WTC11 (cell line): ENCODE measurements at regions not wholly inside any gene's neighbourhood (a gene's known extent, or its start where the extent isn't known, plus 50 kb on each side); places are given as distances from the start of the nearest gene placed in this dataset.

Source experiments
- ATAC-seq: fragments of 200-7000 bp; cut with Tn5 transposase; 2 replicates; pipeline ENCODE4 v1.10.0; 2021; ENCODE audit warnings: mild to moderate bottlenecking, moderate library complexity
- CTCF ChIA-PET: fragments of 300-600 bp; sonication (Branson Sonifier 250); formaldehyde crosslinking; loops from one replicate; lab custom pipeline; 2021; ENCODE audit warnings: antibody characterized with exemption; lab: Charles Lee
- POLR2A ChIA-PET: fragments of 350-600 bp; sonication (Branson Sonifier 250); formaldehyde crosslinking; loops from one replicate; lab custom pipeline; 2021; ENCODE audit warnings: antibody characterized with exemption; lab: Charles Lee
- DNase-seq: peaks from one replicate; pipeline ENCODE4 v3.0.0; 2021; ENCODE audit warnings: low spot score
- H3K27ac Mint-ChIP-seq: 2 replicates; pipeline ENCODE4 v1.8.0; 2021; ENCODE audit warnings: mixed read lengths
- H3K27me3 Mint-ChIP-seq: 2 replicates; pipeline ENCODE4 v1.8.0; 2021; ENCODE audit warnings: low read depth, mild to moderate bottlenecking, moderate library complexity, mixed read lengths
- H3K36me3 Mint-ChIP-seq: 2 replicates; pipeline ENCODE4 v1.8.0; 2021; ENCODE audit warnings: mixed read lengths
- H3K4me1 Mint-ChIP-seq: 2 replicates; pipeline ENCODE4 v1.8.0; 2022; ENCODE audit warnings: mixed read lengths
- H3K4me3 Mint-ChIP-seq: 2 replicates; pipeline ENCODE4 v1.8.0; 2021; ENCODE audit warnings: mild to moderate bottlenecking, moderate library complexity, mixed read lengths
- H3K9me3 Mint-ChIP-seq: 2 replicates; pipeline ENCODE4 v1.8.0; 2021; ENCODE audit warnings: mixed read lengths
- ATF1 ChIP-seq: sonication (generic); formaldehyde crosslinking; IDR thresholded peaks from 2 replicates; pipeline ENCODE4 v1.8.1; 2023; ENCODE audit warnings: mild to moderate bottlenecking, moderate library complexity, missing genetic modification reagents
- CBFB ChIP-seq: sonication (generic); formaldehyde crosslinking; IDR thresholded peaks from 2 replicates; pipeline ENCODE4 v1.8.1; 2022; ENCODE audit warnings: mild to moderate bottlenecking, low read depth, missing genetic modification reagents
- CREB1 ChIP-seq: sonication (generic); formaldehyde crosslinking; IDR thresholded peaks from 2 replicates; pipeline ENCODE4 v1.8.0; 2023; ENCODE audit warnings: mild to moderate bottlenecking, missing genetic modification reagents
- ELF4 ChIP-seq: sonication (generic); formaldehyde crosslinking; IDR thresholded peaks from 2 replicates; pipeline ENCODE4 v1.8.1; 2022; ENCODE audit warnings: low read depth, mild to moderate bottlenecking, moderate library complexity, missing genetic modification reagents
- FOXK1 ChIP-seq: sonication (generic); formaldehyde crosslinking; IDR thresholded peaks from 2 replicates; pipeline ENCODE4 v1.8.0; 2022; ENCODE audit warnings: mild to moderate bottlenecking, moderate library complexity, missing genetic modification reagents
- KAT7 ChIP-seq: sonication (generic); formaldehyde crosslinking; IDR thresholded peaks from 2 replicates; pipeline ENCODE4 v1.8.1; 2023; ENCODE audit warnings: missing genetic modification reagents, mild to moderate bottlenecking, borderline replicate concordance
- NFYB ChIP-seq: sonication (generic); formaldehyde crosslinking; conservative IDR thresholded peaks from 2 replicates; pipeline ENCODE4 v1.8.0; 2022; ENCODE audit warnings: low read depth, missing genetic modification reagents
- NR2C2 ChIP-seq: sonication (generic); formaldehyde crosslinking; IDR thresholded peaks from 2 replicates; pipeline ENCODE4 v1.8.0; 2022; ENCODE audit warnings: mild to moderate bottlenecking, missing genetic modification reagents
- TP53 ChIP-seq: sonication (generic); formaldehyde crosslinking; IDR thresholded peaks from 2 replicates; pipeline ENCODE4 v1.8.1; 2023; ENCODE audit warnings: mild to moderate bottlenecking, missing genetic modification reagents
- ZBTB21 ChIP-seq: sonication (generic); formaldehyde crosslinking; IDR thresholded peaks from 2 replicates; pipeline ENCODE4 v1.8.1; 2023; ENCODE audit warnings: mild to moderate bottlenecking, missing genetic modification reagents, borderline replicate concordance
- ZNF138 ChIP-seq: sonication (generic); formaldehyde crosslinking; conservative IDR thresholded peaks from 2 replicates; pipeline ENCODE4 v1.8.1; 2022; ENCODE audit warnings: mild to moderate bottlenecking, moderate library complexity, missing genetic modification reagents
- TF ChIP-seq, protein P1 (sequence below): fragments of 250-450 bp; sonication (Bioruptor Pico); conservative IDR thresholded peaks from 2 replicates; pipeline ENCODE4 v1.9.0; 2021; ENCODE audit warnings: mild to moderate bottlenecking
- TF ChIP-seq, protein P2 (sequence below): sonication (generic); formaldehyde crosslinking; IDR thresholded peaks from 2 replicates; pipeline ENCODE4 v1.8.1; 2022; ENCODE audit warnings: mild to moderate bottlenecking, moderate library complexity, missing genetic modification reagents
- TF ChIP-seq, protein P3 (sequence below): sonication (generic); formaldehyde crosslinking; IDR thresholded peaks from 2 replicates; pipeline ENCODE4 v1.8.1; 2023; ENCODE audit warnings: mild to moderate bottlenecking, moderate library complexity, missing genetic modification reagents
- TF ChIP-seq, protein P4 (sequence below): sonication (generic); formaldehyde crosslinking; IDR thresholded peaks from 2 replicates; pipeline ENCODE4 v1.8.1; 2022; ENCODE audit warnings: low read depth, mild to moderate bottlenecking, moderate library complexity, missing genetic modification reagents, borderline replicate concordance
- TF ChIP-seq, protein P5 (sequence below): sonication (generic); formaldehyde crosslinking; IDR thresholded peaks from 2 replicates; pipeline ENCODE4 v1.8.1; 2023; ENCODE audit warnings: mild to moderate bottlenecking, missing genetic modification reagents
- TF ChIP-seq, protein P6 (sequence below): sonication (generic); formaldehyde crosslinking; IDR thresholded peaks from 2 replicates; pipeline ENCODE4 v1.8.1; 2023; ENCODE audit warnings: mild to moderate bottlenecking, missing genetic modification reagents, moderate library complexity
- TF ChIP-seq, protein P7 (sequence below): sonication (generic); formaldehyde crosslinking; IDR thresholded peaks from 2 replicates; pipeline ENCODE4 v1.8.1; 2022; ENCODE audit warnings: low read depth, missing genetic modification reagents, borderline replicate concordance

DNA sequence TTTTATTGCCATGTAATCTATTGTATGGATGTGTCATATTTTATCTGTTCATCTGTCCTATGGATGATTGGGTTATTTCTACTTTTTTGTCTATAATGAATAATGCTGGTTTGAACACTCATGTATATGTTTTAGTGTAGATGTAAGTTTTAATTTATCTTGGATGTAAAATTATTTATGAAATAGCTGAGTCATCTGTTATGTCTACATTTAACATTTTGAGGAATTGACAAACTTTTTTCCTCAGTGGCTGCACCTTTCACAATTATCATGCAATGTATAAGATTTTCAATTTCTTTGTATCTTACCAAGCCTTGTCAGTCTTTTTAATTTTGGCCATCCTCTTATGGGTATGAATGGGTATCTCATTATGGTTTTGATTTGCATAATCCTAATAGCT lies 666.4 kb downstream of the DIPK2A start:
- DNase-seq (no peak), ATAC-seq (no peak)
- Mint-ChIP-seq H3K27me3 (no peaks in the 10 kb centered on the region), H3K4me1 (peaks cover 2% of the 10 kb centered on the region; the same call in 1 of the 2 replicates), H3K9me3 (peaks cover 14% of the 10 kb centered on the region), H3K36me3 (peaks cover 3% of the 10 kb centered on the region), H3K4me3 (no peak overlapping the region), H3K27ac (no peak overlapping the region)
- ChIA-PET POLR2A (no interaction called here), CTCF (interaction anchor here (0.9 kb wide), 1 partner anchor 33 kb away, joined by 3 read pairs; no protein-coding TSS in a partner anchor)
- no peak for TF ChIP-seq NFYB
- TF ChIP-seq, protein P1, sequence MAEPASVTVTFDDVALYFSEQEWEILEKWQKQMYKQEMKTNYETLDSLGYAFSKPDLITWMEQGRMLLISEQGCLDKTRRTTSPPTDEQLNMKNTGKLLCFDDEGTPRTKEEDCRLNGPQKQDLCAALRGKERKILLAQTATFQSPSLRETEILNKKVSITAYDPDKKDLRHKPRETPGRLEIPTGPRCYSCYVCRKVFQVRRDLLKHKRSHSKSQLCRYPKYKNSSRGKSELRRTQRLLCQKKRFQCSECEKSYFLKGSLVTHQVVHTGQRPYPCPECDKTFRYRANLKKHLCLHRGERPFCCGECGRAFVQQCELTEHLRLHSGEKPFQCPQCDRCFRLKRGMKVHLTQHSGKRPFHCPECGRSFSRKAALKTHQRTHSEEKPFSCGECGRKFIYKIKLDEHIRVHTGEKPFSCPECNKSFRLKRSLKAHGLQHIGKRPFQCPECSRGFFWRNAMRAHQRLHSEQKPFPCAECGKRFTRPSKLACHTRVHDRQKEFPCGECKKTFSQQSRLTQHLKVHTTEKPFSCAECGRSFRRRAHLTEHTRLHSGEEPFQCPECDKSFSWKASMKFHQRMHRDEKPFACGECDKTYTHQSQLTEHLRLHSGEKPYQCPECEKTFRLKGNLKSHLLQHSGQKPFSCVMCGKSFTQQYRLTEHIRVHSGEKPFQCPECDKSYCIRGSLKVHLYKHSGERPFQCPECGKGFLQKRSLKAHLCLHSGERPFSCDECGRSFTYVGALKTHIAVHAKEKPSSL (CRISPR knock-in tag), result no peak
- no peak for TF ChIP-seq ZNF138 (CRISPR knock-in tag)
- no peak for TF ChIP-seq ZBTB21

DNA sequence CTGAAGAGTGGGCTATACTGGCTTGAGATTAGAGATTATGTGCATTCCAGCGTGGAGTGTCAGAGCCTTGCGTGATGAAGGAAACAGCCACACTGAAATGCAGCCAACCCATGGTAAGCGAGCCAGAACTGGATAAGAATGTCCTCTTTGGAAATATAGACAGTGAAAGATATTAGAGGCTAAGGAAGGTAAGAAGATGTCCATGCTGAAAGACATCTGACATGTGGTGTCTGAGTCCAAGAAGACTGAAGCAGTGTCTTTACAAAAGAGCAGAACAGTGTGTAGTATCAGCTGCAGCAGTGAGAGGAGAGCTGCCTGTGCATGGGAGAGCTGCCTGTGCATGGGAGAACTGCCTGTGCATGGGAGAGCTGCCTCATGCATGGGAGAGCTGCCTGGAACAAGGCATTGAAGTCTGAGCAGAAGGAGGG lies 672.2 kb downstream of the DIPK2A start:
- H3K27ac Mint-ChIP-seq, result no peak overlapping the region
- ATAC-seq, result peak; percentile 67
- CTCF ChIA-PET, result no interaction called here

More for the DNA sequence above, 672.2 kb downstream of the DIPK2A start:
- POLR2A ChIA-PET, result no interaction called here
- Mint-ChIP-seq H3K4me1 (peaks cover 25% of the 10 kb centered on the region), H3K4me3 (no peak overlapping the region)
- DNase-seq, result no peak
- TF ChIP-seq, protein P2, sequence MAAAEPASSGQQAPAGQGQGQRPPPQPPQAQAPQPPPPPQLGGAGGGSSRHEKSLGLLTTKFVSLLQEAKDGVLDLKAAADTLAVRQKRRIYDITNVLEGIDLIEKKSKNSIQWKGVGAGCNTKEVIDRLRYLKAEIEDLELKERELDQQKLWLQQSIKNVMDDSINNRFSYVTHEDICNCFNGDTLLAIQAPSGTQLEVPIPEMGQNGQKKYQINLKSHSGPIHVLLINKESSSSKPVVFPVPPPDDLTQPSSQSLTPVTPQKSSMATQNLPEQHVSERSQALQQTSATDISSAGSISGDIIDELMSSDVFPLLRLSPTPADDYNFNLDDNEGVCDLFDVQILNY (CRISPR knock-in tag), result no peak
- TF ChIP-seq CBFB (CRISPR knock-in tag) (no peak), CREB1 (CRISPR knock-in tag) (no peak), NR2C2 (no peak), FOXK1 (CRISPR knock-in tag) (no peak), TP53 (CRISPR knock-in tag) (no peak), KAT7 (CRISPR knock-in tag) (no peak), ATF1 (CRISPR knock-in tag) (no peak), ELF4 (CRISPR knock-in tag) (no peak)
- TF ChIP-seq, protein P3, sequence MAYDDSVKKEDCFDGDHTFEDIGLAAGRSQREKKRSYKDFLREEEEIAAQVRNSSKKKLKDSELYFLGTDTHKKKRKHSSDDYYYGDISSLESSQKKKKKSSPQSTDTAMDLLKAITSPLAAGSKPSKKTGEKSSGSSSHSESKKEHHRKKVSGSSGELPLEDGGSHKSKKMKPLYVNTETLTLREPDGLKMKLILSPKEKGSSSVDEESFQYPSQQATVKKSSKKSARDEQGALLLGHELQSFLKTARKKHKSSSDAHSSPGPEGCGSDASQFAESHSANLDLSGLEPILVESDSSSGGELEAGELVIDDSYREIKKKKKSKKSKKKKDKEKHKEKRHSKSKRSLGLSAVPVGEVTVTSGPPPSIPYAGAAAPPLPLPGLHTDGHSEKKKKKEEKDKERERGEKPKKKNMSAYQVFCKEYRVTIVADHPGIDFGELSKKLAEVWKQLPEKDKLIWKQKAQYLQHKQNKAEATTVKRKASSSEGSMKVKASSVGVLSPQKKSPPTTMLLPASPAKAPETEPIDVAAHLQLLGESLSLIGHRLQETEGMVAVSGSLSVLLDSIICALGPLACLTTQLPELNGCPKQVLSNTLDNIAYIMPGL, result no peak
- TF ChIP-seq, protein P4, sequence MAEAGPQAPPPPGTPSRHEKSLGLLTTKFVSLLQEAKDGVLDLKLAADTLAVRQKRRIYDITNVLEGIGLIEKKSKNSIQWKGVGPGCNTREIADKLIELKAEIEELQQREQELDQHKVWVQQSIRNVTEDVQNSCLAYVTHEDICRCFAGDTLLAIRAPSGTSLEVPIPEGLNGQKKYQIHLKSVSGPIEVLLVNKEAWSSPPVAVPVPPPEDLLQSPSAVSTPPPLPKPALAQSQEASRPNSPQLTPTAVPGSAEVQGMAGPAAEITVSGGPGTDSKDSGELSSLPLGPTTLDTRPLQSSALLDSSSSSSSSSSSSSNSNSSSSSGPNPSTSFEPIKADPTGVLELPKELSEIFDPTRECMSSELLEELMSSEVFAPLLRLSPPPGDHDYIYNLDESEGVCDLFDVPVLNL (CRISPR knock-in tag), result no peak
- TF ChIP-seq, protein P5, sequence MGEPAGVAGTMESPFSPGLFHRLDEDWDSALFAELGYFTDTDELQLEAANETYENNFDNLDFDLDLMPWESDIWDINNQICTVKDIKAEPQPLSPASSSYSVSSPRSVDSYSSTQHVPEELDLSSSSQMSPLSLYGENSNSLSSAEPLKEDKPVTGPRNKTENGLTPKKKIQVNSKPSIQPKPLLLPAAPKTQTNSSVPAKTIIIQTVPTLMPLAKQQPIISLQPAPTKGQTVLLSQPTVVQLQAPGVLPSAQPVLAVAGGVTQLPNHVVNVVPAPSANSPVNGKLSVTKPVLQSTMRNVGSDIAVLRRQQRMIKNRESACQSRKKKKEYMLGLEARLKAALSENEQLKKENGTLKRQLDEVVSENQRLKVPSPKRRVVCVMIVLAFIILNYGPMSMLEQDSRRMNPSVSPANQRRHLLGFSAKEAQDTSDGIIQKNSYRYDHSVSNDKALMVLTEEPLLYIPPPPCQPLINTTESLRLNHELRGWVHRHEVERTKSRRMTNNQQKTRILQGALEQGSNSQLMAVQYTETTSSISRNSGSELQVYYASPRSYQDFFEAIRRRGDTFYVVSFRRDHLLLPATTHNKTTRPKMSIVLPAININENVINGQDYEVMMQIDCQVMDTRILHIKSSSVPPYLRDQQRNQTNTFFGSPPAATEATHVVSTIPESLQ, result no peak
- TF ChIP-seq, protein P6, sequence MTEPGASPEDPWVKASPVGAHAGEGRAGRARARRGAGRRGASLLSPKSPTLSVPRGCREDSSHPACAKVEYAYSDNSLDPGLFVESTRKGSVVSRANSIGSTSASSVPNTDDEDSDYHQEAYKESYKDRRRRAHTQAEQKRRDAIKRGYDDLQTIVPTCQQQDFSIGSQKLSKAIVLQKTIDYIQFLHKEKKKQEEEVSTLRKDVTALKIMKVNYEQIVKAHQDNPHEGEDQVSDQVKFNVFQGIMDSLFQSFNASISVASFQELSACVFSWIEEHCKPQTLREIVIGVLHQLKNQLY, result no peak
- TF ChIP-seq, protein P1 (CRISPR knock-in tag), result no peak
- TF ChIP-seq, protein P7, sequence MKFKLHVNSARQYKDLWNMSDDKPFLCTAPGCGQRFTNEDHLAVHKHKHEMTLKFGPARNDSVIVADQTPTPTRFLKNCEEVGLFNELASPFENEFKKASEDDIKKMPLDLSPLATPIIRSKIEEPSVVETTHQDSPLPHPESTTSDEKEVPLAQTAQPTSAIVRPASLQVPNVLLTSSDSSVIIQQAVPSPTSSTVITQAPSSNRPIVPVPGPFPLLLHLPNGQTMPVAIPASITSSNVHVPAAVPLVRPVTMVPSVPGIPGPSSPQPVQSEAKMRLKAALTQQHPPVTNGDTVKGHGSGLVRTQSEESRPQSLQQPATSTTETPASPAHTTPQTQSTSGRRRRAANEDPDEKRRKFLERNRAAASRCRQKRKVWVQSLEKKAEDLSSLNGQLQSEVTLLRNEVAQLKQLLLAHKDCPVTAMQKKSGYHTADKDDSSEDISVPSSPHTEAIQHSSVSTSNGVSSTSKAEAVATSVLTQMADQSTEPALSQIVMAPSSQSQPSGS (CRISPR knock-in tag), result no peak
- TF ChIP-seq, all 79 proteins: peak for 0
- Mint-ChIP-seq H3K9me3 (peaks cover 9% of the 10 kb centered on the region), H3K27me3 (no peaks in the 10 kb centered on the region), H3K36me3 (peaks cover 3% of the 10 kb centered on the region)
